Aorta (tissue), 5 donors: ENCODE measurements at regions not wholly inside any gene's neighbourhood (a gene's known extent, or its start where the extent isn't known, plus 50 kb on each side); places are given as distances from the start of the nearest gene placed in this dataset.

Experiments
- ATAC-seq: fragments of 200-7000 bp; cut with Tn5 transposase; one replicate; pipeline ENCODE4 v1.9.1; 2022; ENCODE audit warnings: moderate library complexity; ENCODE audit not compliant: low FRiP score
- DNase-seq, 2 donors: peaks; one replicate each; pipeline ENCODE4 v3.0.0-alpha.2; 2020
- H3K27ac ChIP-seq, 2 donors: one replicate each; pipeline ENCODE4 v1.5.1; 2013; ENCODE audit warnings: low read length in 2 of 2, mild to moderate bottlenecking in 2 of 2, moderate library complexity in 2 of 2, control low read depth in 1 of 2, inconsistent platforms in 1 of 2, low read depth in 1 of 2
- H3K27me3 ChIP-seq, 2 donors: one replicate each; pipeline ENCODE4 v1.6.1; 2013; ENCODE audit warnings: control low read depth in 1 of 2, low read length in 1 of 2, mild to moderate bottlenecking in 1 of 2, moderate library complexity in 1 of 2; ENCODE audit not compliant: insufficient read depth in 2 of 2, control insufficient read depth in 1 of 2
- H3K36me3 ChIP-seq, 2 donors: one replicate each; pipeline ENCODE4 v1.6.1; 2013; ENCODE audit warnings: control low read depth in 1 of 2, low read length in 1 of 2, mild to moderate bottlenecking in 1 of 2; ENCODE audit not compliant: insufficient read depth in 2 of 2, control insufficient read depth in 1 of 2
- H3K4me1 ChIP-seq, 2 donors: one replicate each; pipeline ENCODE4 v1.6.1; 2013; ENCODE audit warnings: low read length in 2 of 2, control low read depth in 1 of 2, mild to moderate bottlenecking in 1 of 2, moderate library complexity in 1 of 2; ENCODE audit not compliant: insufficient read depth in 2 of 2, control insufficient read depth in 1 of 2
- H3K4me3 ChIP-seq, 2 donors: one replicate each; pipeline ENCODE4 v1.5.1; 2013; ENCODE audit warnings: low read length in 2 of 2, control low read depth in 1 of 2, mild to moderate bottlenecking in 1 of 2
- H3K9me3 ChIP-seq: one replicate; pipeline ENCODE4 v1.6.1; 2013; ENCODE audit warnings: mild to moderate bottlenecking, low read length; ENCODE audit not compliant: control insufficient read depth
- WGBS, 2 donors: extraction: QIAGEN DNeasy Blood & Tissue Kit; methylation state at CpG; one replicate each; pipeline ENCODE4 v1.1.7; 2013; 5-methylcytosine and 5-hydroxymethylcytosine counted together
- intact Hi-C, 2 donors: fragments of 100-400 bp; cut with DNase I; formaldehyde crosslinking; loops; one replicate each; pipeline versions ENCODE4 v1.14.2 to v1.15.0; 2022
- donor health status: healthy with polysubstance abuse.
- donor health status: Bipolar disorder and iron deficiency.
- donor health status: DM: no; HTN: no; CAD: no.
- donor health status: DM: no; HTN: no; CAD: no.
- donor health status: DM: yes; HTN: yes; CAD: no.

GRCh38 chrX:23603501-23603900 is 63.8 kb upstream of the PRDX4 start:
- intact Hi-C loops = no loop called here

GRCh38 chrX:23610495-23610894 is 56.8 kb upstream of the PRDX4 start:
- Histone ChIP-seq H3K4me1 (no peaks in the 10 kb centered on the region), H3K9me3 (no peaks in the 10 kb centered on the region), H3K27ac (no peak overlapping the region), H3K4me3 (no peak overlapping the region), H3K36me3 (no peaks in the 10 kb centered on the region), H3K27me3 (no peaks in the 10 kb centered on the region)
- intact Hi-C loops = no loop called here
- 67 to 75% methylated on average over 1 of the region's 1 CpG for WGBS, 2 donors
- no peak for DNase-seq
- ATAC-seq = no peak

More at GRCh38 chrX:23603501-23603900, 63.8 kb upstream of the PRDX4 start:
- no peaks in the 10 kb centered on the region for H3K36me3 ChIP-seq
- DNase-seq (no peak), ATAC-seq (no peak)
- 0 to 18% methylated on average over 1 of the region's 1 CpG for WGBS, 2 donors
- H3K4me3 ChIP-seq = no peak overlapping the region
- no peak overlapping the region for H3K27ac ChIP-seq
- H3K4me1 ChIP-seq = no peaks in the 10 kb centered on the region
- no peaks in the 10 kb centered on the region for H3K27me3 ChIP-seq
- H3K9me3 ChIP-seq = no peaks in the 10 kb centered on the region

GRCh38 chrX:23612846-23613245 is 54.4 kb upstream of the PRDX4 start:
- intact Hi-C loops = no loop called here
- no peak overlapping the region for H3K4me3 ChIP-seq
- ATAC-seq = no peak

GRCh38 chrX:23616361-23616760 is 50.9 kb upstream of the PRDX4 start:
- intact Hi-C loops = no loop called here

More at GRCh38 chrX:23612846-23613245, 54.4 kb upstream of the PRDX4 start:
- DNase-seq = no peak
- WGBS, 2 donors = 59 to 76% methylated on average over 1 of the region's 1 CpG
- Histone ChIP-seq H3K36me3 (no peaks in the 10 kb centered on the region), H3K4me1 (no peaks in the 10 kb centered on the region), H3K9me3 (no peaks in the 10 kb centered on the region), H3K27ac (no peak overlapping the region), H3K27me3 (no peaks in the 10 kb centered on the region)

More at GRCh38 chrX:23616361-23616760, 50.9 kb upstream of the PRDX4 start:
- ATAC-seq (no peak), DNase-seq (no peak)
- H3K9me3 ChIP-seq = no peaks in the 10 kb centered on the region
- no peak overlapping the region for H3K4me3 ChIP-seq
- H3K27me3 ChIP-seq = no peaks in the 10 kb centered on the region
- H3K36me3 ChIP-seq = no peaks in the 10 kb centered on the region
- WGBS, 2 donors = 39 to 41% methylated on average over 5 of the region's 5 CpGs
- H3K4me1 ChIP-seq = no peaks in the 10 kb centered on the region
- H3K27ac ChIP-seq = no peak overlapping the region
